CD4-positive, alpha-beta T cell (primary cell): ENCODE measurements at regions not wholly inside any gene's neighbourhood (a gene's known extent, or its start where the extent isn't known, plus 50 kb on each side); places are given as distances from the start of the nearest gene placed in this dataset.

Experiments
- ATAC-seq: fragments of 200-7000 bp; cut with Tn5 transposase; one replicate; pipeline ENCODE4 v1.10.0; 2022; ENCODE audit warnings: mild to moderate bottlenecking; ENCODE audit not compliant: poor library complexity
- CTCF ChIA-PET: fragments of 350-600 bp; sonication (Branson Sonifier 250); formaldehyde crosslinking; loops from one replicate; lab custom pipeline; 2021; ENCODE audit warnings: antibody characterized with exemption, inconsistent platforms; lab: Charles Lee
- POLR2A ChIA-PET: fragments of 350-600 bp; sonication (Branson Sonifier 250); formaldehyde crosslinking; loops from one replicate; lab custom pipeline; 2021; ENCODE audit warnings: antibody characterized with exemption, inconsistent platforms; lab: Charles Lee
- DNase-seq, 14 experiments: peaks; one replicate each; pipeline ENCODE4 v3.0.0-alpha.2; 2013 to 2020; ENCODE audit warnings: mixed read lengths in 2 of 14
- H3K27ac ChIP-seq, 2 donors: one replicate each; pipeline versions ENCODE4 v1.5.1 to v1.7.0; 2013; ENCODE audit warnings: low read length in 2 of 2, low read depth in 1 of 2, mild to moderate bottlenecking in 1 of 2
- H3K27me3 ChIP-seq, 2 experiments: 1 replicate in 1 of 2; 2 replicates in 1 of 2; pipeline versions ENCODE4 v1.6.1 to v1.7.0; 2013; ENCODE audit warnings: low read length in 2 of 2, control low read depth in 1 of 2, mild to moderate bottlenecking in 1 of 2, moderate library complexity in 1 of 2; ENCODE audit not compliant: insufficient read depth in 2 of 2, control insufficient read depth in 1 of 2
- H3K36me3 ChIP-seq: one replicate; pipeline ENCODE4 v1.6.1; 2013; ENCODE audit warnings: low read length, control low read depth; ENCODE audit not compliant: insufficient read depth
- H3K4me1 ChIP-seq: one replicate; pipeline ENCODE4 v1.6.1; 2013; ENCODE audit warnings: low read length, control low read depth; ENCODE audit not compliant: insufficient read depth
- H3K4me3 ChIP-seq: one replicate; pipeline ENCODE4 v1.5.1; 2013; ENCODE audit warnings: mild to moderate bottlenecking, low read length, moderate library complexity
- H3K9me3 ChIP-seq, 2 experiments: 1 replicate in 1 of 2; 2 replicates in 1 of 2; pipeline versions ENCODE4 v1.6.1 to v1.7.0; 2013; ENCODE audit warnings: low read length in 2 of 2, mild to moderate bottlenecking in 2 of 2, control low read depth in 1 of 2, moderate library complexity in 1 of 2; ENCODE audit not compliant: control insufficient read depth in 1 of 2, insufficient read depth in 1 of 2
- H3K27ac Mint-ChIP-seq: one replicate; pipeline ENCODE4 v1.8.0; 2020; ENCODE audit warnings: mixed read lengths
- H3K27me3 Mint-ChIP-seq: one replicate; pipeline ENCODE4 v1.8.0; 2021; ENCODE audit warnings: mixed read lengths
- H3K36me3 Mint-ChIP-seq: one replicate; pipeline ENCODE4 v1.8.0; 2021; ENCODE audit warnings: low read depth, mixed read lengths
- H3K4me1 Mint-ChIP-seq: one replicate; pipeline ENCODE4 v1.8.0; 2021; ENCODE audit warnings: low read depth, mixed read lengths
- H3K4me3 Mint-ChIP-seq: one replicate; pipeline ENCODE4 v1.8.0; 2020; ENCODE audit warnings: mild to moderate bottlenecking, mixed read lengths
- H3K9me3 Mint-ChIP-seq: one replicate; pipeline ENCODE4 v1.8.0; 2020; ENCODE audit warnings: mixed read lengths
- intact Hi-C, 2 experiments: fragments of 100-400 bp; cut with DNase I in 1 of 2; cut with micrococcal nuclease in 1 of 2; formaldehyde crosslinking; loops; one replicate each; pipeline versions ENCODE4 v1.15.1 to v1.9.0; 2023 to 2025; cut with DNase I, micrococcal nuclease
- TF ChIP-seq, protein P1 (sequence below): fragments of 200-600 bp; IDR thresholded peaks from one replicate; pipeline ENCODE4 v1.8.0; 2022; ENCODE audit warnings: antibody characterized with exemption, mild to moderate bottlenecking

- DNase-seq (no peak), ATAC-seq (no peak)
- intact Hi-C loops, result no loop called here
- Mint-ChIP-seq H3K36me3 (no peaks in the 10 kb centered on the region), H3K27ac (no peak overlapping the region), H3K4me1 (no peaks in the 10 kb centered on the region), H3K4me3 (no peak overlapping the region), H3K27me3 (no peaks in the 10 kb centered on the region), H3K9me3 (no peaks in the 10 kb centered on the region)
- no peak overlapping the region for H3K4me3 ChIP-seq
- ChIA-PET CTCF (no interaction called here), POLR2A (no interaction called here)
- no peaks in the 10 kb centered on the region for H3K36me3 ChIP-seq
- H3K4me1 ChIP-seq, result no peaks in the 10 kb centered on the region
- no peak overlapping the region for H3K27ac ChIP-seq
- no peaks in the 10 kb centered on the region for H3K27me3 ChIP-seq
- TF ChIP-seq, protein P1, sequence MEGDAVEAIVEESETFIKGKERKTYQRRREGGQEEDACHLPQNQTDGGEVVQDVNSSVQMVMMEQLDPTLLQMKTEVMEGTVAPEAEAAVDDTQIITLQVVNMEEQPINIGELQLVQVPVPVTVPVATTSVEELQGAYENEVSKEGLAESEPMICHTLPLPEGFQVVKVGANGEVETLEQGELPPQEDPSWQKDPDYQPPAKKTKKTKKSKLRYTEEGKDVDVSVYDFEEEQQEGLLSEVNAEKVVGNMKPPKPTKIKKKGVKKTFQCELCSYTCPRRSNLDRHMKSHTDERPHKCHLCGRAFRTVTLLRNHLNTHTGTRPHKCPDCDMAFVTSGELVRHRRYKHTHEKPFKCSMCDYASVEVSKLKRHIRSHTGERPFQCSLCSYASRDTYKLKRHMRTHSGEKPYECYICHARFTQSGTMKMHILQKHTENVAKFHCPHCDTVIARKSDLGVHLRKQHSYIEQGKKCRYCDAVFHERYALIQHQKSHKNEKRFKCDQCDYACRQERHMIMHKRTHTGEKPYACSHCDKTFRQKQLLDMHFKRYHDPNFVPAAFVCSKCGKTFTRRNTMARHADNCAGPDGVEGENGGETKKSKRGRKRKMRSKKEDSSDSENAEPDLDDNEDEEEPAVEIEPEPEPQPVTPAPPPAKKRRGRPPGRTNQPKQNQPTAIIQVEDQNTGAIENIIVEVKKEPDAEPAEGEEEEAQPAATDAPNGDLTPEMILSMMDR, result no peak
- no peaks in the 10 kb centered on the region for H3K9me3 ChIP-seq
Observed at GRCh38 chrX:98646351-98646750, 1762.6 kb downstream of the RPA4 start.

DNA sequence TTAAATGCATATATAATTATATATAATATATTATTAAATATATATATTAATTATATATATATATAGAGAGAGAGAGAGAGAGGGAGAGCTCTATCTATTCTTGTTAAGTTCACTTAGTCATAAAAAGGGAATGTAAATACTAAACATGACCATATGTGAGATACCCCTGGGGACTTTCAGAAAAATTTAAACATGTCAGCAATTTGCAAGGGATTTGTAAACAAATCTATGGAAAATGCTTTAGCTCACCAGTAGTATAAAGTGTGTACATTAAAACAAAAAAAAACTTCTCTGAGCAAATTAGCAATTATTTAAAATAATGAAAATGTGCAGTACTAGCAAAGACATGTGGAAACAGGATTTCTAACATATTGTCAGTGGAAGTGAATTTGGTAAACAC lies 1755.5 kb downstream of the PCDH19 start:
- intact Hi-C loops, result no loop called here
- POLR2A ChIA-PET, result no interaction called here
- H3K27me3 ChIP-seq, result no peaks in the 10 kb centered on the region
- H3K4me3 ChIP-seq, result no peak overlapping the region
- DNase-seq (no peak), ATAC-seq (no peak)
- H3K27ac ChIP-seq, result no peak overlapping the region
- H3K27ac Mint-ChIP-seq, result no peak overlapping the region
- no peaks in the 10 kb centered on the region for H3K36me3 Mint-ChIP-seq
- no peaks in the 10 kb centered on the region for H3K27me3 Mint-ChIP-seq
- H3K4me3 Mint-ChIP-seq, result no peak overlapping the region
- no peaks in the 10 kb centered on the region for H3K9me3 Mint-ChIP-seq
- no peaks in the 10 kb centered on the region for H3K4me1 Mint-ChIP-seq
- no peaks in the 10 kb centered on the region for H3K9me3 ChIP-seq
- H3K4me1 ChIP-seq, result no peaks in the 10 kb centered on the region
- CTCF ChIA-PET, result no interaction called here
- H3K36me3 ChIP-seq, result no peaks in the 10 kb centered on the region
- TF ChIP-seq, protein P1, result no peak
